Activated B cell treated with CpG ODN at 0.5 μM for 24 hours (primary cell): ENCODE measurements at regions not wholly inside any gene's neighbourhood (a gene's known extent, or its start where the extent isn't known, plus 50 kb on each side); places are given as distances from the start of the nearest gene placed in this dataset.

ENCODE experiments used
- ATAC-seq: fragments of 200-7000 bp; cut with Tn5 transposase; one replicate; pipeline ENCODE4 v1.10.0; 2021; ENCODE audit warnings: low read depth, mild to moderate bottlenecking, moderate library complexity
- CTCF ChIA-PET: fragments of 350-600 bp; sonication (Branson Sonifier 250); formaldehyde crosslinking; loops from one replicate; lab custom pipeline; 2021; ENCODE audit warnings: antibody characterized with exemption; lab: Charles Lee
- POLR2A ChIA-PET: fragments of 350-600 bp; sonication (Branson Sonifier 250); formaldehyde crosslinking; loops from one replicate; lab custom pipeline; 2021; ENCODE audit warnings: antibody characterized with exemption; lab: Charles Lee
- DNase-seq: peaks from one replicate; pipeline ENCODE4 v3.0.0; 2022
- H3K27ac Mint-ChIP-seq: one replicate; pipeline ENCODE4 v1.8.0; 2020; ENCODE audit warnings: mixed read lengths
- H3K27me3 Mint-ChIP-seq: one replicate; pipeline ENCODE4 v1.8.0; 2021; ENCODE audit warnings: mixed read lengths
- H3K36me3 Mint-ChIP-seq: one replicate; pipeline ENCODE4 v1.8.0; 2021; ENCODE audit warnings: low read depth, mixed read lengths
- H3K4me1 Mint-ChIP-seq: one replicate; pipeline ENCODE4 v1.8.0; 2021; ENCODE audit warnings: mixed read lengths
- H3K4me3 Mint-ChIP-seq: one replicate; pipeline ENCODE4 v1.8.0; 2020; ENCODE audit warnings: mild to moderate bottlenecking, mixed read lengths
- H3K9me3 Mint-ChIP-seq: one replicate; pipeline ENCODE4 v1.8.0; 2020; ENCODE audit warnings: mixed read lengths
- intact Hi-C: fragments of 100-400 bp; cut with micrococcal nuclease; formaldehyde crosslinking; loops from one replicate; pipeline ENCODE4 v1.15.1; 2024
- TF ChIP-seq, protein P1 (sequence below): fragments of 200-600 bp; IDR thresholded peaks from one replicate; pipeline ENCODE4 v1.8.0; 2022; ENCODE audit warnings: antibody characterized with exemption, mild to moderate bottlenecking

DNA sequence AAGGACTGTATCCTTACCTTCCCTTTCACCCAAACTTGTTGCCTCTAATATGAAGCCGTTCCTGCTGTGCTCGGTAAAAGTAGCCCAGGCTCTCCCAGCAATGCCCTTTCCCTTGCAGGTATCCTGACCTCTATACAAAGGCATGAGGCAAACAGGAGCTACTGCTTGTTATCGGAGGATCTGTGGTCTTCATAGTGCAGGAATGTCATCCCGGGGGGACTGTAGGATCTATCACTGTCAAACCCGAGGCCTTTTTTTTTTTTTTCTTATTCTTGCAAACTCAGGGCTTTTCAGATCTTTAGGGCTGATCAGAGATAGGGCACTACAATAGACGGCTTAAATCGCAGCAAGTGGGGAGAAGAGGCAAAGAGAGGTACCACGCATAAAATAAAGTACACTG lies 1206.6 kb downstream of the TYW1 start:
- no peak overlapping the region for H3K4me3 Mint-ChIP-seq
- H3K36me3 Mint-ChIP-seq: no peaks in the 10 kb centered on the region
- no peak for DNase-seq
- ChIA-PET POLR2A (no interaction called here), CTCF (no interaction called here)
- ATAC-seq: no peak
- H3K9me3 Mint-ChIP-seq: peaks cover 14% of the 10 kb centered on the region
- H3K4me1 Mint-ChIP-seq: no peaks in the 10 kb centered on the region
- H3K27me3 Mint-ChIP-seq: no peaks in the 10 kb centered on the region
- TF ChIP-seq, protein P1, sequence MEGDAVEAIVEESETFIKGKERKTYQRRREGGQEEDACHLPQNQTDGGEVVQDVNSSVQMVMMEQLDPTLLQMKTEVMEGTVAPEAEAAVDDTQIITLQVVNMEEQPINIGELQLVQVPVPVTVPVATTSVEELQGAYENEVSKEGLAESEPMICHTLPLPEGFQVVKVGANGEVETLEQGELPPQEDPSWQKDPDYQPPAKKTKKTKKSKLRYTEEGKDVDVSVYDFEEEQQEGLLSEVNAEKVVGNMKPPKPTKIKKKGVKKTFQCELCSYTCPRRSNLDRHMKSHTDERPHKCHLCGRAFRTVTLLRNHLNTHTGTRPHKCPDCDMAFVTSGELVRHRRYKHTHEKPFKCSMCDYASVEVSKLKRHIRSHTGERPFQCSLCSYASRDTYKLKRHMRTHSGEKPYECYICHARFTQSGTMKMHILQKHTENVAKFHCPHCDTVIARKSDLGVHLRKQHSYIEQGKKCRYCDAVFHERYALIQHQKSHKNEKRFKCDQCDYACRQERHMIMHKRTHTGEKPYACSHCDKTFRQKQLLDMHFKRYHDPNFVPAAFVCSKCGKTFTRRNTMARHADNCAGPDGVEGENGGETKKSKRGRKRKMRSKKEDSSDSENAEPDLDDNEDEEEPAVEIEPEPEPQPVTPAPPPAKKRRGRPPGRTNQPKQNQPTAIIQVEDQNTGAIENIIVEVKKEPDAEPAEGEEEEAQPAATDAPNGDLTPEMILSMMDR: no peak
- no peak overlapping the region for H3K27ac Mint-ChIP-seq
- intact Hi-C loops: no loop called here

DNA sequence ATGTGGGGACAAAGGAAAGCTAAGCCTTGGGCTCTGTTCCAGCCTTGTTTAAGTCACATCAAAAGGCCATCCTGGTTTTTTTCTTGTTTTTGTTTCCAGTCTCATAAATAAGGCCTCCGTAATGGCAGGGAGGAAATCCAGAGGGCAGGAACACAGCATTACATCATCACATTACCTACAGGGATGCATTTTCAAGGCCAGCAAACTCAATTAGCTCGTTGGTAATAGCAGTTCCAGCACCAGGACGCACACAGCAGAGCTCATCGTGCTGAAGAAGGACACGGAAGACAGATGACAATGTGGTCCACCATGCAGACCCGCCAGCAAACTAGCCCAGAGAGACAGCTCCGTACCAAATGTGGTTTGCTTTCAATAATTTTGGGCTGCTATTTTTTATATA lies 1209.2 kb downstream of the TYW1 start:
- CTCF ChIA-PET: no interaction called here
- POLR2A ChIA-PET: no interaction called here
- no peaks in the 10 kb centered on the region for H3K27me3 Mint-ChIP-seq
- ATAC-seq: no peak
- intact Hi-C loops: no loop called here
- TF ChIP-seq, protein P1: no peak
- no peak for DNase-seq
- no peak overlapping the region for H3K4me3 Mint-ChIP-seq
- H3K27ac Mint-ChIP-seq: no peak overlapping the region
- H3K9me3 Mint-ChIP-seq: peaks cover 13% of the 10 kb centered on the region
- no peaks in the 10 kb centered on the region for H3K4me1 Mint-ChIP-seq
- no peaks in the 10 kb centered on the region for H3K36me3 Mint-ChIP-seq

DNA sequence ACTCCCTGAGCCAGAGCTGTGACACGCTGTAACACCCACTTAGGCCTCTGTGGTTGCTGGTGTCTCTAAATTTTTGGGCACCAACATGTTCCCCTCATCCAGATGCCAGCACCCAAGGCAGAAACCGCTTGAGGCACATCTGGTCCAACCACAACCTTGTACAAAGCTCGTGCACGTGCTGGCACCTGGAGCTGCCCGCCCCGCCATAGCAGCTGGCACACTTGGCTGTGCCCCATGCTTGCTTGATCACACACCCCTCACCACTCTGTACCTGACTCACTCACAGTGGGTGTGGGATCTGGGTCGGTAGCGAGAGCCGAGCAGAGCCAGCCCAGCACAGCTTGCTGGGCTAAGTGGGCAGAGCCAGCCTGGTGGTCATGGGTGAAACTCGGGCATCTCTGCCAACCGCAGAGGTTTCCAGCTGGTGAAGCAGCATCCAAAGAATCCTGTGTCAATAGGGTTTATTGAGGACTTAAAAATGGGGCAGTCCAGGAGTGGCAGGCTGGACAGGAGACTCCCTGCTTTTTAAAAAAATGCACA lies 1210.4 kb downstream of the TYW1 start:
- ATAC-seq (no peak), DNase-seq (no peak)
- Mint-ChIP-seq H3K27me3 (no peaks in the 10 kb centered on the region), H3K9me3 (peaks cover 11% of the 10 kb centered on the region), H3K36me3 (no peaks in the 10 kb centered on the region), H3K27ac (no peak overlapping the region), H3K4me3 (no peak overlapping the region), H3K4me1 (no peaks in the 10 kb centered on the region)
- TF ChIP-seq, protein P1: no peak
- POLR2A ChIA-PET: no interaction called here
- CTCF ChIA-PET: no interaction called here
- intact Hi-C loops: no loop called here

GRCh38 chr7:68207676-68208075 lies 1211.0 kb downstream of the TYW1 start:
- no peak overlapping the region for H3K4me3 Mint-ChIP-seq
- intact Hi-C loops: no loop called here
- TF ChIP-seq, protein P1: no peak
- H3K27me3 Mint-ChIP-seq: no peaks in the 10 kb centered on the region
- DNase-seq (no peak), ATAC-seq (no peak)
- POLR2A ChIA-PET: no interaction called here
- no peak overlapping the region for H3K27ac Mint-ChIP-seq
- H3K9me3 Mint-ChIP-seq: peaks cover 8% of the 10 kb centered on the region
- H3K36me3 Mint-ChIP-seq: no peaks in the 10 kb centered on the region
- no peaks in the 10 kb centered on the region for H3K4me1 Mint-ChIP-seq
- CTCF ChIA-PET: no interaction called here

DNA sequence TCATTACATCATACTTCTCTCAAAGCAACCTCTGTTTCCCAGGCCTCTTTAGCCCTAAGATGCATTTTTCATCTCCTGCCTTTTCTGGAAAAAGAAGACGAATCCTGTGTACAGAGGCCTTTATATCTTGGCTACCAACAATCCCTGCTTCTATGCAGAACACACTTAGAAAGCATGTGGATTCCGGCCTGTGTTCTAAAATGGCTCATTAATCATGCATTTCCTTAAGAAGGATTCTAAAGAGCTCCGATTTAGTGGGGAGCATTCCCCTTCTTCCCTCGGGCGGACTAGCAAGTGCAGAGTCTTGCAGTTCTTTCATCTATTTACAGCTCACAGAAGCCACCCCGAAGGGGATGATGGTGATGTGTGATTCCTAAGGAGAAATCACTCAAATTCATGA lies 1212.9 kb downstream of the TYW1 start:
- POLR2A ChIA-PET: no interaction called here
- Mint-ChIP-seq H3K4me1 (no peaks in the 10 kb centered on the region), H3K9me3 (peaks cover 8% of the 10 kb centered on the region), H3K36me3 (no peaks in the 10 kb centered on the region), H3K27ac (no peak overlapping the region), H3K4me3 (no peak overlapping the region), H3K27me3 (no peaks in the 10 kb centered on the region)
- DNase-seq: no peak
- intact Hi-C loops: no loop called here
- ATAC-seq: no peak
- TF ChIP-seq, protein P1: no peak
- CTCF ChIA-PET: no interaction called here
